Tibial nerve (tissue), 4 donors: ENCODE measurements at regions not wholly inside any gene's neighbourhood (a gene's known extent, or its start where the extent isn't known, plus 50 kb on each side); places are given as distances from the start of the nearest gene placed in this dataset.

Source experiments
- DNase-seq, 2 donors: peaks; one replicate each; pipeline ENCODE4 v3.0.0-alpha.2; 2019; ENCODE audit warnings: low spot score in 2 of 2
- H3K27ac ChIP-seq, 4 donors: fragments of 200-600 bp; sonication (generic) in 3 of 4; one replicate each; pipeline ENCODE4 v1.5.1; 2017 to 2019; ENCODE audit warnings: mild to moderate bottlenecking in 1 of 4
- H3K27me3 ChIP-seq, 2 donors: fragments of 200-600 bp; sonication (generic) in 1 of 2; one replicate each; pipeline versions ENCODE4 v1.5.1 to v1.6.0; 2017 to 2019
- H3K36me3 ChIP-seq, 3 donors: fragments of 200-600 bp; sonication (generic); one replicate each; pipeline ENCODE4 v1.5.1; 2018 to 2019
- H3K4me1 ChIP-seq, 4 donors: fragments of 200-600 bp; sonication (generic) in 3 of 4; one replicate each; pipeline ENCODE4 v1.5.1; 2017 to 2019
- H3K4me3 ChIP-seq, 4 donors: fragments of 200-600 bp; sonication (generic) in 3 of 4; one replicate each; pipeline ENCODE4 v1.5.1; 2017 to 2019; ENCODE audit warnings: mild to moderate bottlenecking in 1 of 4, moderate library complexity in 1 of 4
- H3K9me3 ChIP-seq, 4 donors: fragments of 200-600 bp; sonication (generic) in 3 of 4; one replicate each; pipeline ENCODE4 v1.5.1; 2017 to 2019
- CTCF ChIP-seq, 5 experiments: fragments of 200-600 bp in 3 of 5; fragments of 450-650 bp in 2 of 5; sonication (generic) in 3 of 5; IDR thresholded peaks; one replicate each; pipeline ENCODE4 v1.5.1; 2016 to 2019; ENCODE audit warnings: antibody characterized with exemption in 5 of 5, mild to moderate bottlenecking in 3 of 5, moderate library complexity in 2 of 5
- EP300 ChIP-seq, 2 donors: sonication (generic); formaldehyde crosslinking; IDR thresholded peaks; one replicate each; pipeline ENCODE4 v1.6.1; 2017; ENCODE audit warnings: antibody characterized with exemption in 2 of 2, mild to moderate bottlenecking in 1 of 2
- POLR2A ChIP-seq, 2 donors: fragments of 450-650 bp; IDR thresholded peaks; one replicate each; pipeline ENCODE4 v1.6.1; 2017; ENCODE audit warnings: antibody characterized with exemption in 2 of 2, mild to moderate bottlenecking in 2 of 2, moderate library complexity in 2 of 2
- WGBS, 2 donors: methylation state at CpG; one replicate each; pipeline ENCODE4 v1.1.5; 2018; 5-methylcytosine and 5-hydroxymethylcytosine counted together

- no peak for TF ChIP-seq POLR2A (IDR thresholded peaks at IDR 0.05)
- no peak for TF ChIP-seq CTCF (IDR thresholded peaks at IDR 0.05)
- TF ChIP-seq EP300 (IDR thresholded peaks at IDR 0.05): no peak
- H3K4me3 ChIP-seq: no peak overlapping the region
- no peaks in the 10 kb centered on the region for H3K27me3 ChIP-seq
- DNase-seq: no peak
- H3K4me1 ChIP-seq: no peaks in the 10 kb centered on the region
- no peak overlapping the region for H3K27ac ChIP-seq
- H3K9me3 ChIP-seq: no peaks in the 10 kb centered on the region
- no peaks in the 10 kb centered on the region for H3K36me3 ChIP-seq
- 76 to 78% methylated on average over 3 of the region's 3 CpGs for WGBS, 2 donors
Measured at GRCh38 chr10:118505363-118505762, 90.1 kb downstream of the PRLHR start.

GRCh38 chr10:118504467-118505205 lies 90.8 kb downstream of the PRLHR start:
- Histone ChIP-seq H3K9me3 (no peaks in the 10 kb centered on the region), H3K27ac (no peak overlapping the region), H3K27me3 (no peaks in the 10 kb centered on the region), H3K4me1 (no peaks in the 10 kb centered on the region), H3K36me3 (no peaks in the 10 kb centered on the region), H3K4me3 (no peak overlapping the region)
- TF ChIP-seq CTCF (IDR thresholded peaks at IDR 0.05): no peak
- no peak for TF ChIP-seq EP300 (IDR thresholded peaks at IDR 0.05)
- no peak for TF ChIP-seq POLR2A (IDR thresholded peaks at IDR 0.05)
- WGBS, 2 donors: 46 to 49% methylated on average over 7 of the region's 7 CpGs
- no peak for DNase-seq

GRCh38 chr10:118504044-118504443 lies 91.4 kb downstream of the PRLHR start:
- Histone ChIP-seq H3K9me3 (no peaks in the 10 kb centered on the region), H3K4me1 (no peaks in the 10 kb centered on the region), H3K4me3 (no peak overlapping the region), H3K36me3 (no peaks in the 10 kb centered on the region), H3K27me3 (no peaks in the 10 kb centered on the region), H3K27ac (no peak overlapping the region)
- DNase-seq: no peak
- TF ChIP-seq CTCF (IDR thresholded peaks at IDR 0.05) (no peak), POLR2A (IDR thresholded peaks at IDR 0.05) (no peak), EP300 (IDR thresholded peaks at IDR 0.05) (no peak)
- WGBS, 2 donors: 77 to 89% methylated on average over 1 of the region's 1 CpG

GRCh38 chr10:118503192-118503591 lies 92.3 kb downstream of the PRLHR start:
- DNase-seq: no peak
- Histone ChIP-seq H3K27ac (no peak overlapping the region), H3K4me3 (no peak overlapping the region), H3K36me3 (no peaks in the 10 kb centered on the region), H3K4me1 (no peaks in the 10 kb centered on the region), H3K27me3 (no peaks in the 10 kb centered on the region), H3K9me3 (no peaks in the 10 kb centered on the region)
- TF ChIP-seq CTCF (IDR thresholded peaks at IDR 0.05): no peak
- no peak for TF ChIP-seq EP300 (IDR thresholded peaks at IDR 0.05)
- TF ChIP-seq POLR2A (IDR thresholded peaks at IDR 0.05): no peak
- 33 to 51% methylated on average over 2 of the region's 2 CpGs for WGBS, 2 donors

GRCh38 chr10:118501637-118502440 lies 93.6 kb downstream of the PRLHR start:
- Histone ChIP-seq H3K4me1 (no peaks in the 10 kb centered on the region), H3K4me3 (no peak overlapping the region), H3K27ac (no peak overlapping the region), H3K36me3 (no peaks in the 10 kb centered on the region), H3K9me3 (no peaks in the 10 kb centered on the region), H3K27me3 (no peaks in the 10 kb centered on the region)
- no peak for DNase-seq
- 59 to 63% methylated on average over 9 of the region's 9 CpGs for WGBS, 2 donors
- TF ChIP-seq CTCF (IDR thresholded peaks at IDR 0.05): no peak
- TF ChIP-seq POLR2A (IDR thresholded peaks at IDR 0.05): no peak
- no peak for TF ChIP-seq EP300 (IDR thresholded peaks at IDR 0.05)
